ENCODE measurements at regions not wholly inside any gene's neighbourhood (a gene's known extent, or its start where the extent isn't known, plus 50 kb on each side); places are given as distances from the start of the nearest gene placed in this dataset.

DNA sequence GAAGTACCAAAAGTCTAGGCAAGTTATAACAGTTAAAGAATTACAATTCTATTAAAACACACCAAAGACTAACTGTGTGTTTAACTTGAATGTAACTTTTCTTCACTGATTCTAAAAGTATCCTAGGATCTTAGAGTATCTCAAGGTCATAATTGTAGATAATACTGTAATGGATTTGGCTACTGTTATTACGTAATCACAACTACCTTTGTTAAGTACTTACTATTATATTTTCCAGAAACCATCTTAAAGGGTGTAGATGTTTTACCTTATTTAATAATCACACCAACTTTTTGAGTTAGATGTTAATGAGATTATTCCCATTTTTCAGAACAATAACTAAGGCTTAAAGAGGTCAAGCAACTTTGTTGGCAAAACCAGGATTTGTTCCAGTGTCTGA, 161.3 kb upstream of the REG3A start:
- no peak overlapping the region for H3K9ac ChIP-seq (ENCODE audit: control insufficient read depth, extremely low read depth, insufficient read depth, low read length)
- dilution Hi-C loops (cut with MboI; ENCODE audit: extremely low pct_ligation_motif_present, low sequenced_read_pairs), result no loop called here
- DNase-seq (ENCODE audit: low read depth, low spot score) (no peak), FAIRE-seq (no peak)
- no peak overlapping the region for H2AFZ ChIP-seq (ENCODE audit: control insufficient read depth, low read length)
- TF ChIP-seq, protein P1, sequence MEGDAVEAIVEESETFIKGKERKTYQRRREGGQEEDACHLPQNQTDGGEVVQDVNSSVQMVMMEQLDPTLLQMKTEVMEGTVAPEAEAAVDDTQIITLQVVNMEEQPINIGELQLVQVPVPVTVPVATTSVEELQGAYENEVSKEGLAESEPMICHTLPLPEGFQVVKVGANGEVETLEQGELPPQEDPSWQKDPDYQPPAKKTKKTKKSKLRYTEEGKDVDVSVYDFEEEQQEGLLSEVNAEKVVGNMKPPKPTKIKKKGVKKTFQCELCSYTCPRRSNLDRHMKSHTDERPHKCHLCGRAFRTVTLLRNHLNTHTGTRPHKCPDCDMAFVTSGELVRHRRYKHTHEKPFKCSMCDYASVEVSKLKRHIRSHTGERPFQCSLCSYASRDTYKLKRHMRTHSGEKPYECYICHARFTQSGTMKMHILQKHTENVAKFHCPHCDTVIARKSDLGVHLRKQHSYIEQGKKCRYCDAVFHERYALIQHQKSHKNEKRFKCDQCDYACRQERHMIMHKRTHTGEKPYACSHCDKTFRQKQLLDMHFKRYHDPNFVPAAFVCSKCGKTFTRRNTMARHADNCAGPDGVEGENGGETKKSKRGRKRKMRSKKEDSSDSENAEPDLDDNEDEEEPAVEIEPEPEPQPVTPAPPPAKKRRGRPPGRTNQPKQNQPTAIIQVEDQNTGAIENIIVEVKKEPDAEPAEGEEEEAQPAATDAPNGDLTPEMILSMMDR (optimal IDR thresholded peaks at IDR 0.05 in 1 of 3, IDR thresholded peaks at IDR 0.05 in 1 of 3, conservative IDR thresholded peaks at IDR 0.05 in 1 of 3; ENCODE audit: extremely low read depth in 1 of 3, insufficient read depth in 2 of 3, low read length in 3 of 3), result no peak
- no peak for TF ChIP-seq EZH2 (IDR thresholded peaks at IDR 0.05; ENCODE audit: low read length)
- H3K9me3 ChIP-seq (ENCODE audit: control insufficient read depth, low read depth, low read length), result peaks cover 2% of the 10 kb centered on the region
- H3K36me3 ChIP-seq (ENCODE audit: control insufficient read depth in 2 of 2, extremely low read depth in 1 of 2, insufficient read depth in 2 of 2, low read length in 2 of 2), result no peaks in the 10 kb centered on the region
- H3K4me2 ChIP-seq (ENCODE audit: control insufficient read depth, extremely low read depth, insufficient read depth, low read depth, low read length), result no peak overlapping the region
- no peaks in the 10 kb centered on the region for H3K79me2 ChIP-seq (ENCODE audit: control insufficient read depth, insufficient read depth, low read length)
- no peaks in the 10 kb centered on the region for H3K9me1 ChIP-seq (ENCODE audit: control insufficient read depth, extremely low read depth, insufficient read depth, low read length)
- H3K27ac ChIP-seq (ENCODE audit: control insufficient read depth, insufficient read depth, low read length), result no peak overlapping the region
- H3K4me1 ChIP-seq (ENCODE audit: control insufficient read depth, extremely low read depth, insufficient read depth, low read length), result no peaks in the 10 kb centered on the region
- H3K4me3 ChIP-seq (ENCODE audit: control insufficient read depth in 2 of 3, extremely low read depth in 1 of 3, insufficient read depth in 2 of 3, low read depth in 1 of 3, low read length in 3 of 3), result no peak overlapping the region
- no peaks in the 10 kb centered on the region for H3K27me3 ChIP-seq (ENCODE audit: control insufficient read depth, extremely low read depth, insufficient read depth, low read length)
- H4K20me1 ChIP-seq (ENCODE audit: control insufficient read depth, extremely low read depth, insufficient read depth, low read length), result no peaks in the 10 kb centered on the region

DNA sequence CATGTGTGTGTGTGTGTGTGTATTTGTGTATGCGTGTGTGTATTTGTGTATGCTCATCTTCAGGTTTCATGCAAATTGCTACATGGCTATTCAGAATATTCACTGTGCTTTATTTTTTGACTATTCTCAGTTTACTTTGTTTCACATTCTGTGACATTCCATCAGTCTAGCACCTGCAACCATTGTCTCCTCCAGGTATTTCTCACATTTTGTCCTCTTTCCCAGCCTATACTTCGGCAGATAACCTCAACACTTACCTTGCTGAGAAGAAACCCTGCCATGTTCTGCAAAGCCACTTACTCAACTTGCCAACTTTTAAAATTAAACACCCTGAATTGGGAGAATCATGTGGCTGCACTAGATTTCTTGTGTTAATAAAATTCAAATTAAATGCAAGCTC, 135.4 kb upstream of the REG3A start:
- Histone ChIP-seq H3K4me1 (ENCODE audit: control insufficient read depth, extremely low read depth, insufficient read depth, low read length) (no peaks in the 10 kb centered on the region), H3K4me3 (ENCODE audit: control insufficient read depth in 2 of 3, extremely low read depth in 1 of 3, insufficient read depth in 2 of 3, low read depth in 1 of 3, low read length in 3 of 3) (no peak overlapping the region), H3K27me3 (ENCODE audit: control insufficient read depth, extremely low read depth, insufficient read depth, low read length) (no peaks in the 10 kb centered on the region), H3K9me3 (ENCODE audit: control insufficient read depth, low read depth, low read length) (no peaks in the 10 kb centered on the region), H3K9me1 (ENCODE audit: control insufficient read depth, extremely low read depth, insufficient read depth, low read length) (no peaks in the 10 kb centered on the region), H3K79me2 (ENCODE audit: control insufficient read depth, insufficient read depth, low read length) (no peaks in the 10 kb centered on the region), H4K20me1 (ENCODE audit: control insufficient read depth, extremely low read depth, insufficient read depth, low read length) (no peaks in the 10 kb centered on the region), H3K36me3 (ENCODE audit: control insufficient read depth in 2 of 2, extremely low read depth in 1 of 2, insufficient read depth in 2 of 2, low read length in 2 of 2) (no peaks in the 10 kb centered on the region), H3K4me2 (ENCODE audit: control insufficient read depth, extremely low read depth, insufficient read depth, low read depth, low read length) (no peak overlapping the region), H2AFZ (ENCODE audit: control insufficient read depth, low read length) (no peak overlapping the region), H3K9ac (ENCODE audit: control insufficient read depth, extremely low read depth, insufficient read depth, low read length) (no peak overlapping the region), H3K27ac (ENCODE audit: control insufficient read depth, insufficient read depth, low read length) (no peak overlapping the region)
- DNase-seq (ENCODE audit: low read depth, low spot score), result no peak
- TF ChIP-seq EZH2 (IDR thresholded peaks at IDR 0.05; ENCODE audit: low read length), result no peak
- TF ChIP-seq, protein P1 (optimal IDR thresholded peaks at IDR 0.05 in 1 of 3, IDR thresholded peaks at IDR 0.05 in 1 of 3, conservative IDR thresholded peaks at IDR 0.05 in 1 of 3; ENCODE audit: extremely low read depth in 1 of 3, insufficient read depth in 2 of 3, low read length in 3 of 3), result no peak
- dilution Hi-C loops (cut with MboI; ENCODE audit: extremely low pct_ligation_motif_present, low sequenced_read_pairs), result no loop called here
- no peak for FAIRE-seq

Measured in keratinocyte (primary cell).